HFF-Myc (cell line): ENCODE measurements at regions not wholly inside any gene's neighbourhood (a gene's known extent, or its start where the extent isn't known, plus 50 kb on each side); places are given as distances from the start of the nearest gene placed in this dataset.
"Not testable (repeated sequence)": the region's sequence is repeated elsewhere in the genome, so short reads cannot be mapped to it uniquely, and the experiment has no call there.

ENCODE experiments used
- DNase-seq: peaks from one replicate; pipeline ENCODE4 v3.0.0-alpha.2; 2011; ENCODE audit warnings: low read depth; ENCODE audit errors: extremely low read depth
- H3K4me3 ChIP-seq: replicated peaks from 2 replicates; pipeline ENCODE4 v1.5.1; 2011; ENCODE audit warnings: low read depth, mild to moderate bottlenecking, control low read depth, low read length
- TF ChIP-seq, protein P1 (sequence below): IDR thresholded peaks from 2 replicates; pipeline ENCODE4 v1.5.1; 2012; ENCODE audit warnings: mild to moderate bottlenecking, low read depth, low read length, control low read depth; ENCODE audit errors: missing control alignments

DNA sequence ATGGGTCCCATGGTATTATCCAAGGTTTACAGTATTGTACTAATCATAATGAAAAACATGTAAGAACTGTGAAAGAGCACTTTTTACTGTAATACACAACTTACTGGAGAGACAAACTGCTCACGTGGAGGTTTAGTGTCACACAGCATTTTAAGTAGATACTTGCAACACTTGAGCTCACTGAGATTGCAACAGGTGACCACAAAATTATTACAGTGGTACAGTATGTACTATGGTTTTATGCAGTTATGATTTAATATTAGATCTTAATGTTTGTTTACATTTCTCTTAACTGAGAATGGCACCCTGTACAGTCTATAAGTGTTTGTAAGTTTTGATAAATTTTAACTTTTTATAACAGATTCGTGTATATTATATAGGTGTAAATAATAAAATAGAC is 118.6 kb upstream of the SKOR2 start:
- TF ChIP-seq, protein P1, sequence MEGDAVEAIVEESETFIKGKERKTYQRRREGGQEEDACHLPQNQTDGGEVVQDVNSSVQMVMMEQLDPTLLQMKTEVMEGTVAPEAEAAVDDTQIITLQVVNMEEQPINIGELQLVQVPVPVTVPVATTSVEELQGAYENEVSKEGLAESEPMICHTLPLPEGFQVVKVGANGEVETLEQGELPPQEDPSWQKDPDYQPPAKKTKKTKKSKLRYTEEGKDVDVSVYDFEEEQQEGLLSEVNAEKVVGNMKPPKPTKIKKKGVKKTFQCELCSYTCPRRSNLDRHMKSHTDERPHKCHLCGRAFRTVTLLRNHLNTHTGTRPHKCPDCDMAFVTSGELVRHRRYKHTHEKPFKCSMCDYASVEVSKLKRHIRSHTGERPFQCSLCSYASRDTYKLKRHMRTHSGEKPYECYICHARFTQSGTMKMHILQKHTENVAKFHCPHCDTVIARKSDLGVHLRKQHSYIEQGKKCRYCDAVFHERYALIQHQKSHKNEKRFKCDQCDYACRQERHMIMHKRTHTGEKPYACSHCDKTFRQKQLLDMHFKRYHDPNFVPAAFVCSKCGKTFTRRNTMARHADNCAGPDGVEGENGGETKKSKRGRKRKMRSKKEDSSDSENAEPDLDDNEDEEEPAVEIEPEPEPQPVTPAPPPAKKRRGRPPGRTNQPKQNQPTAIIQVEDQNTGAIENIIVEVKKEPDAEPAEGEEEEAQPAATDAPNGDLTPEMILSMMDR = no peak
- H3K4me3 ChIP-seq = no peak overlapping the region

DNA sequence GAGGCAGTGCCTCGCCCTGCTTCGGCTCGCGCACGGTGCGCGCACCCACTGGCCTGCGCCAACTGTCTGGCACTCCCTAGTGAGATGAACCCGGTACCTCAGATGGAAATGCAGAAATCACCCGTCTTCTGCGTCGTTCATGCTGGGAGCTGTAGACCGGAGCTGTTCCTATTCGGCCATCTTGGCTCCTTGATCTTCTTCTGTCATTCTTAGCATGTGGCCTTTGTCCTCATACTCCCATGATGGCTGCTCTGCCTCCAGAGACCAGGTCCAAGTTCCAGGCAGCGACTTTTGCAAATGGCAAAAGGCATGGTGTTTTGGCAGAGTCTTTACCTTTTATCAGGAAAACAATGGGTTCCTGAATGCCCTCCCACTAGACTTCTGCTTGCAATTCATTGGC is 102.6 kb upstream of the SKOR2 start:
- H3K4me3 ChIP-seq, DNase-seq: not testable (repeated sequence)

More for the DNA sequence above, 118.6 kb upstream of the SKOR2 start:
- DNase-seq = no peak

DNA sequence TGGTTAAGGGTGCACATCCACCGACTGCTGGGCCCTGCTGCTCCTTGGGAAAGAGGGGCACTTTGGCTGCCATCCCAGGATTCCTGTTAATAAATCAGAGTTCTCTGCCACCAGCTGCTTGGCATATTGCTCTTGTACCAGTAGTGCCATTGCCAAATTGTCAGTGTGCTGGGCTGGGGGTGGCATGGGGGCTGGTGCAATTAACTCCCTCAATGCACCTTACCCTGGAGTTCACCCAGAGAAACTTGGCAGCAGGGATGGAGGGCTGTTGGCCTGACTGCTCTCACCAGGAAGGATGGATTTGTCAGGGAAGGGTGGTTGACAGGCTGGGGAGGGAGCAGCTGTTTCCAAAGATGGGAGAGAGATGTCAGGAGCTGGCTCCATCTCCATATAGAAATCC is 94.6 kb upstream of the SKOR2 start:
- TF ChIP-seq, protein P1 = no peak
- no peak for DNase-seq
- no peak overlapping the region for H3K4me3 ChIP-seq

DNA sequence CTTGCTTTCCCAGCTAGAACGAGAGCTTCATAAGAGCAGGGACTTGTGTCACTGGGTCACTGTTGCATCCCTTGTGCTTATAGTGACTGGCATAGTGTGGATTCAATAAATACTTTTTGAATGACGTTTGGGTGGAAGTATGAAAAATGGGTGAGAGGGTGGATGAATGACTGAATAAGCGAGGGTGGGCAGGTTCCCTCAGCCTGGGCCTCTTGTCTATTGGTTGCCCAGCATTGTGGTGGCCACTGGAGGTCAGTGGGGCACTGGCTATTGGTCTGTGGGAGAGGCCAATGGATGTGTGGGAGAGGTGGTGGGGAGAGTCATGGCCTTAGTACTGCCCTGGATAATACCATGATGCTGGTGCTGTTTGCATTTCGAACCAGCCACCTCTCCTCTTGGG is 93.8 kb upstream of the SKOR2 start:
- TF ChIP-seq, protein P1 = no peak
- no peak overlapping the region for H3K4me3 ChIP-seq
- no peak for DNase-seq

DNA sequence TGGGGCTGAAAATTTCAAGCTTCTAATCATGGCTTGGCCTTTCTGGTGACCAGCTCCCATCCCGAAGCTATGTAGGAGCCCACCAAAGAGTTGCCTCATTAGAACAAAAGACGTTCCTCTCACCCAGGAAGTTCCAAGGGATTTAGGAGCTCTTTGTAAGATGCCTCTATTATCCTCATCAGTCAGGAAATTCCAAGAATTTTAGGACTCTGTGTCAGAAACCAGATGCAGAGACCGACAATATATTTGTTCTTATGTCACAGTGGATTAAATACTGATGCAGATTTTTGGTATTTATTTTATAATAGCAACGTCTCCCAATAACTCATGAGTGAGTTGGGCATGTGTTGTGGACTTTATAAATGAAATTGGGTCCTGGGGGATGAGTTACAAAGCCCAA is 91.8 kb upstream of the SKOR2 start:
- H3K4me3 ChIP-seq = no peak overlapping the region
- TF ChIP-seq, protein P1 = no peak
- DNase-seq = no peak

DNA sequence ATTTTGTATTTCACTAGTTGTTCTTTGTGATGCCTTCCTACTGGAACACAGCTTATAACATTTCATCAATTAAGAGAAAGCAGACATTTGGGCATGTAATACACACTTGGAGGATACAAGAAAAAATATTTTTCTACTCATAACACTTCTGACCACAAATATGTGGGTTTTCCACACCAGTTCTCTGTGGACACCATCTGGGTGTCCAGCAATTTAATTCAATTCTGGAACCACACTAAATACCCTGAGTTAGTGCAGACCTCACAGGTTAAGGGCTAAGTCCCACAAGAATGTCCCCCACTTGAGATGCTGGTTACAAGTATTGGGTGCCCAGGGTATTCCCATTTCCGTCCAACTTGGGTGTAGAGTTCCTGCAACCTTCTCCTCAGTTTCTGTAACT is 91.1 kb upstream of the SKOR2 start:
- DNase-seq = no peak
- H3K4me3 ChIP-seq = no peak overlapping the region
- TF ChIP-seq, protein P1 = no peak

DNA sequence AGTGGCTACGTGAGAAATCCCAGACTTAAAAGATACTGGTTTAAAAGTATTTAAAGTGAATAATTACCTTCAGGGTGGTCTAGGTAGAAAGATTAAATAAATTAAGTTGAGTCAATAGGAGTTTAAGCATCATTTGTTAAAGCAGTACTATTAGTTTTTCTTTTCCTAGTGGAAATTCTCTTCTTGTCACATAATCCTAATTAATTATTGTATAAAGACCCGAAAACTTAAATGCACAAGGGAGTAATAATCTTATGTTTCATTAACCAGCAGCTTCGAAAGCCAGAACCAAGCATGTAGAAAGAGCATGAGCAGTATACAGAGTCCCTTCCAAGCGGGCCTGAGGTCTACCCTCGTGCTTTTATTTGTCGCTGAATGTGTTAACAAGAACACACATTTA is 90.2 kb upstream of the SKOR2 start:
- TF ChIP-seq, protein P1 = no peak
- no peak overlapping the region for H3K4me3 ChIP-seq
- DNase-seq = no peak

DNA sequence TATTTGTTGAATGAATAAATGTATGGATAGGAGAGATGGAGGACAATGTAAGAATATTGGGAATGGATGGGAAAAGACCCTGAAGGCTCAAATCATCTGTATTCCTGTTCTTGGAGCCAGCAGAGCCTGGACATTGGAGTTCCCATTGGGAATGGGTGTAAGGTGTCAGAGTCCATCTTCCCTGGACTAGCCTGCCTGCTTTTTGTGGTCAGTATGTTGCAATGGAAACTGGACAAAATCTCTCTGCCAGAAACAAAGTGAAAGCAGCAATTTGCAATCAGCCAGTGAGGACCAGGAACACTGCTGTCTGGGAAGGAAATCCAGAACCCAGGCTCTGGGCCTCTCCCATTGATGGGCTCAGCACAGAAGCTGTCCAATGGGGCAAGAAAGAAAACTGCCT is 83.5 kb upstream of the SKOR2 start:
- TF ChIP-seq, protein P1 = no peak
- H3K4me3 ChIP-seq = no peak overlapping the region
- DNase-seq = no peak
